ENCODE measurements at regions not wholly inside any gene's neighbourhood (a gene's known extent, or its start where the extent isn't known, plus 50 kb on each side); places are given as distances from the start of the nearest gene placed in this dataset.

DNA sequence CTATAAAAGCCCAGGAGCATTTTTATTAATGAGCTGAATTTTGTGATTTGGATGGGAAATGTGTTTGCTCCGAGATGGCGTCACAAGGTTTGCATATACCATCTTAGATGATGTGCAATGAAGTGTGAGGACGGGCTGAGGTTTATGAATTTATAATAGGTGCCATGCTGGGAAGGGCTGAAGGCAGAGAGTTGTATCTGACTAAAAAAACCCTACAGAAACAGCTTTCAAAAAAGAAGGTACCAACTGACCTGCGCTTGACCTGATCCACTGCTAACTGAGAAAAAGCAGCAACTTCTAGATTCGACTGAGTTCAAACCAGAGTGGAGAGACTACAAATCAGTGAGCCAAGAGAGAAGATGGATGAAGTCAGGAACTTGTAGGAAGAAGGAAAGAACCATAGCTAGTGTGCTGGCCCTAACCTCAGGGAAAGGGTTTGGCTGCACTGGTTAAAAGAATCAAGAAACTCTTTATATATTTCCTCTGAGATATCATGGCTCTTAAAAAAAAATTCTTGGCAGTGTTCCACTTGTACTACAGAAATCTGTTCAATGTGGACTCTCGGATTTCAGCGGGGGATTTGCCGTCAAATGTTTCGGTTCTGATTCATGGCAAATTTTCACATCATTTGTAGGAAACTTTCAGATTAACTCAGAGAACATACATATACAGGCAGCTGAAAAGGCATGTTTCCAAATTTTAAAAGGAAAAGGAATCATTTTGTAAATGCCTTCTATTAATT, 56.5 kb upstream of the HDGFL1 start:
- H3K9me3 ChIP-seq (ENCODE audit: control insufficient read depth, insufficient read depth, low read depth, low read length): no peaks in the 10 kb centered on the region
- no peaks in the 10 kb centered on the region for H3K36me3 ChIP-seq (ENCODE audit: control insufficient read depth, insufficient read depth, low read length)
- DNase-seq (ENCODE audit: low read depth in 2 of 2): peak in 1 of 2 donors; percentile 76
- no peaks in the 10 kb centered on the region for H3K4me1 ChIP-seq (ENCODE audit: control insufficient read depth, extremely low read depth, insufficient read depth, low read length)
- H3K9ac ChIP-seq (ENCODE audit: insufficient read depth, low read length): no peak overlapping the region
- H3K27me3 ChIP-seq (ENCODE audit: control insufficient read depth, insufficient read depth, low read length): no peaks in the 10 kb centered on the region
- no peak overlapping the region for H2AFZ ChIP-seq (ENCODE audit: low read length)
- TF ChIP-seq EZH2 (IDR thresholded peaks at IDR 0.05; ENCODE audit: low read length, missing control alignments): no peak
- TF ChIP-seq, protein P1, sequence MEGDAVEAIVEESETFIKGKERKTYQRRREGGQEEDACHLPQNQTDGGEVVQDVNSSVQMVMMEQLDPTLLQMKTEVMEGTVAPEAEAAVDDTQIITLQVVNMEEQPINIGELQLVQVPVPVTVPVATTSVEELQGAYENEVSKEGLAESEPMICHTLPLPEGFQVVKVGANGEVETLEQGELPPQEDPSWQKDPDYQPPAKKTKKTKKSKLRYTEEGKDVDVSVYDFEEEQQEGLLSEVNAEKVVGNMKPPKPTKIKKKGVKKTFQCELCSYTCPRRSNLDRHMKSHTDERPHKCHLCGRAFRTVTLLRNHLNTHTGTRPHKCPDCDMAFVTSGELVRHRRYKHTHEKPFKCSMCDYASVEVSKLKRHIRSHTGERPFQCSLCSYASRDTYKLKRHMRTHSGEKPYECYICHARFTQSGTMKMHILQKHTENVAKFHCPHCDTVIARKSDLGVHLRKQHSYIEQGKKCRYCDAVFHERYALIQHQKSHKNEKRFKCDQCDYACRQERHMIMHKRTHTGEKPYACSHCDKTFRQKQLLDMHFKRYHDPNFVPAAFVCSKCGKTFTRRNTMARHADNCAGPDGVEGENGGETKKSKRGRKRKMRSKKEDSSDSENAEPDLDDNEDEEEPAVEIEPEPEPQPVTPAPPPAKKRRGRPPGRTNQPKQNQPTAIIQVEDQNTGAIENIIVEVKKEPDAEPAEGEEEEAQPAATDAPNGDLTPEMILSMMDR (conservative IDR thresholded peaks at IDR 0.05 in 1 of 2, IDR thresholded peaks at IDR 0.05 in 1 of 2; ENCODE audit: low read depth in 1 of 2, low read length in 2 of 2): no peak
- H4K20me1 ChIP-seq (ENCODE audit: control insufficient read depth, extremely low read depth, insufficient read depth, low read length): no peaks in the 10 kb centered on the region
- no peak overlapping the region for H3K4me2 ChIP-seq (ENCODE audit: extremely low read depth, insufficient read depth, low read length)
- H3K27ac ChIP-seq (ENCODE audit: insufficient read depth, low read length): no peak overlapping the region
- no peaks in the 10 kb centered on the region for H3K79me2 ChIP-seq (ENCODE audit: control insufficient read depth, insufficient read depth, low read length)
- peak overlapping the region in 1 of 4 experiments; percentile 26 for H3K4me3 ChIP-seq (replicated peaks in 1 of 4; ENCODE audit: control extremely low read depth in 1 of 4, insufficient read depth in 1 of 4, low read depth in 3 of 4, low read length in 4 of 4)

DNA sequence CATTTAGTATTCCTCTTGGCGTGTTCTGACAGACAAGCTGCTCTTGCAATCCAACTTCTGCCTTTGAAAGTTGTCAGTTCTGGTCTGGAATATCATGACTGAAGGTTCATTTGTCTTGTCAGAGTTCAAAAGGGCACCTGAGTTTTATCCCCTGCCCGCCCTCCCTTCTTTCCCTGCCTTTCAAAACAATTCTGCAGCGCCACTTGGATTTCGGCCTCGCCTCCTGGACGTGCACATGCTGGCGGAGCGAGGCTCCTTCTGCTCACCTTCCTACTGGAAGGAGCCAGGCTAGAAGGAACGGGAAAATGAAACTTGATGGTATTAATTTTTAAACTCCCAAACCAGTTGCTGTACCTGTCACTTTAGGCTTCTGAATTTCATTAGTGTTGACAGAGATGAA, 55.7 kb upstream of the HDGFL1 start:
- H3K9me3 ChIP-seq (ENCODE audit: control insufficient read depth, insufficient read depth, low read depth, low read length): no peaks in the 10 kb centered on the region
- no peaks in the 10 kb centered on the region for H4K20me1 ChIP-seq (ENCODE audit: control insufficient read depth, extremely low read depth, insufficient read depth, low read length)
- no peak overlapping the region for H2AFZ ChIP-seq (ENCODE audit: low read length)
- no peak overlapping the region for H3K4me3 ChIP-seq (replicated peaks in 1 of 4; ENCODE audit: control extremely low read depth in 1 of 4, insufficient read depth in 1 of 4, low read depth in 3 of 4, low read length in 4 of 4)
- no peaks in the 10 kb centered on the region for H3K4me1 ChIP-seq (ENCODE audit: control insufficient read depth, extremely low read depth, insufficient read depth, low read length)
- no peaks in the 10 kb centered on the region for H3K79me2 ChIP-seq (ENCODE audit: control insufficient read depth, insufficient read depth, low read length)
- TF ChIP-seq, protein P1 (conservative IDR thresholded peaks at IDR 0.05 in 1 of 2, IDR thresholded peaks at IDR 0.05 in 1 of 2; ENCODE audit: low read depth in 1 of 2, low read length in 2 of 2): no peak
- no peak for TF ChIP-seq EZH2 (IDR thresholded peaks at IDR 0.05; ENCODE audit: low read length, missing control alignments)
- no peak overlapping the region for H3K4me2 ChIP-seq (ENCODE audit: extremely low read depth, insufficient read depth, low read length)
- H3K27ac ChIP-seq (ENCODE audit: insufficient read depth, low read length): no peak overlapping the region
- no peak for DNase-seq (ENCODE audit: low read depth in 2 of 2)
- H3K9ac ChIP-seq (ENCODE audit: insufficient read depth, low read length): no peak overlapping the region
- H3K27me3 ChIP-seq (ENCODE audit: control insufficient read depth, insufficient read depth, low read length): no peaks in the 10 kb centered on the region
- no peaks in the 10 kb centered on the region for H3K36me3 ChIP-seq (ENCODE audit: control insufficient read depth, insufficient read depth, low read length)

DNA sequence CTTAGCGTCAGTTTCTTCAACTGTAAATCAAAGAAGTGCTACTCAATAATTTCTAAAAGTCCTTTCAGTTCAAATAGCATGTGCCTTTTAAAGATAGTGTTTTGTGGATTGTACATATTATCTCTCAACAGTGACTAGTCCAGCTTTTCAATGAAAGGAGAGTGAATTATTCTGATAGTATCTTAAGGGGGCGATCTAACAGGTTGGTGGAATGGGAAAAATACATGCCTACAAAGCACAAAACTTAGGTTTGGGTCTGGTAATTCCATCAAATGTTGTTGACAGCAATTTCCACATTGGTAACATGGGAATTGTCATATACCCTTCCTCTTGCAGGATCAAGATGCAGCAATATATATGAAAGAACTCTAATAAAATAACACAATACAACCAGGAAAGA, 50.1 kb upstream of the HDGFL1 start:
- Histone ChIP-seq H3K27me3 (ENCODE audit: control insufficient read depth, insufficient read depth, low read length) (no peaks in the 10 kb centered on the region), H3K79me2 (ENCODE audit: control insufficient read depth, insufficient read depth, low read length) (no peaks in the 10 kb centered on the region), H3K4me3 (replicated peaks in 1 of 4; ENCODE audit: control extremely low read depth in 1 of 4, insufficient read depth in 1 of 4, low read depth in 3 of 4, low read length in 4 of 4) (no peak overlapping the region), H2AFZ (ENCODE audit: low read length) (no peak overlapping the region), H3K4me1 (ENCODE audit: control insufficient read depth, extremely low read depth, insufficient read depth, low read length) (no peaks in the 10 kb centered on the region), H3K9ac (ENCODE audit: insufficient read depth, low read length) (no peak overlapping the region), H3K27ac (ENCODE audit: insufficient read depth, low read length) (no peak overlapping the region), H3K36me3 (ENCODE audit: control insufficient read depth, insufficient read depth, low read length) (no peaks in the 10 kb centered on the region), H3K4me2 (ENCODE audit: extremely low read depth, insufficient read depth, low read length) (no peak overlapping the region), H4K20me1 (ENCODE audit: control insufficient read depth, extremely low read depth, insufficient read depth, low read length) (no peaks in the 10 kb centered on the region), H3K9me3 (ENCODE audit: control insufficient read depth, insufficient read depth, low read depth, low read length) (no peaks in the 10 kb centered on the region)
- no peak for DNase-seq (ENCODE audit: low read depth in 2 of 2)
- TF ChIP-seq, protein P1 (conservative IDR thresholded peaks at IDR 0.05 in 1 of 2, IDR thresholded peaks at IDR 0.05 in 1 of 2; ENCODE audit: low read depth in 1 of 2, low read length in 2 of 2): no peak
- no peak for TF ChIP-seq EZH2 (IDR thresholded peaks at IDR 0.05; ENCODE audit: low read length, missing control alignments)
